ENCODE measurements at regions not wholly inside any gene's neighbourhood (a gene's known extent, or its start where the extent isn't known, plus 50 kb on each side); places are given as distances from the start of the nearest gene placed in this dataset.

GRCh38 chr15:29873947-29874411, 51.7 kb upstream of the TJP1 start:
- ChIA-PET POLR2A (interaction anchor here (0.6 kb wide), 1 partner anchor 17 kb away, joined by 3 read pairs; no protein-coding TSS in a partner anchor), CTCF (interaction anchor here (0.8 to 1.5 kb wide), 3 partner anchors 10 to 52 kb away, joined by 3 to 5 read pairs (median 3); no protein-coding TSS in a partner anchor)
- Histone ChIP-seq H2AFZ (ENCODE audit: low read depth) (peak overlapping the region; percentile 23; the same call in 1 of the 2 replicates), H3K36me3 (replicated peaks in 1 of 2; ENCODE audit: control insufficient read depth in 1 of 2, insufficient read depth in 2 of 2, low read length in 1 of 2) (no peaks in the 10 kb centered on the region), H3F3A (replicated peaks; ENCODE audit: insufficient read depth) (no peaks in the 10 kb centered on the region), H4K20me1 (ENCODE audit: insufficient read depth) (no peaks in the 10 kb centered on the region), H3K79me2 (ENCODE audit: insufficient read depth) (no peaks in the 10 kb centered on the region), H3K4me2 (no peak overlapping the region), H3K4me3 (ENCODE audit: low read depth in 2 of 2, low read length in 1 of 2) (no peak overlapping the region), H3K9me3 (no peaks in the 10 kb centered on the region), H3K27ac (ENCODE audit: low read depth in 2 of 2, low read length in 1 of 2) (no peak overlapping the region), H3K4me1 (ENCODE audit: control insufficient read depth in 1 of 2, insufficient read depth in 2 of 2, low read depth in 1 of 2, low read length in 1 of 2) (peaks cover 0 to 10% of the 10 kb centered on the region in 2 experiments; a peak in 2 of 4 replicates), H3K27me3 (ENCODE audit: insufficient read depth) (no peaks in the 10 kb centered on the region), H3K9me2 (no peaks in the 10 kb centered on the region), H3K9ac (no peak overlapping the region)
- no peak for TF ChIP-seq USF2 (IDR thresholded peaks at IDR 0.05; ENCODE audit: borderline replicate concordance, low read depth, low read length)
- no peak for TF ChIP-seq FOXJ3 (CRISPR knock-in tag; IDR thresholded peaks at IDR 0.05)
- TF ChIP-seq SIN3A (IDR thresholded peaks at IDR 0.05; ENCODE audit: borderline replicate concordance, low read depth, low read length) = no peak
- TF ChIP-seq TAF1 (IDR thresholded peaks at IDR 0.05; ENCODE audit: borderline replicate concordance, low read depth, low read length) = no peak
- TF ChIP-seq IRF3 (IDR thresholded peaks at IDR 0.05; ENCODE audit: low read depth, low read length) = no peak
- TF ChIP-seq TCF12 (IDR thresholded peaks at IDR 0.05) = no peak
- DNase-seq = no peak
- 76% methylated on average over 8 of the region's 9 CpGs for WGBS (ENCODE audit: low lambda C conversion rate)

- Histone ChIP-seq H3F3A (replicated peaks; ENCODE audit: insufficient read depth) (no peaks in the 10 kb centered on the region), H3K4me2 (no peak overlapping the region), H3K36me3 (replicated peaks in 1 of 2; ENCODE audit: control insufficient read depth in 1 of 2, insufficient read depth in 2 of 2, low read length in 1 of 2) (no peaks in the 10 kb centered on the region), H3K27me3 (ENCODE audit: insufficient read depth) (no peaks in the 10 kb centered on the region), H3K4me1 (ENCODE audit: control insufficient read depth in 1 of 2, insufficient read depth in 2 of 2, low read depth in 1 of 2, low read length in 1 of 2) (peaks cover 0 to 10% of the 10 kb centered on the region in 2 experiments; a peak in 2 of 4 replicates), H3K9me3 (no peaks in the 10 kb centered on the region), H4K20me1 (ENCODE audit: insufficient read depth) (no peaks in the 10 kb centered on the region), H2AFZ (ENCODE audit: low read depth) (0 out of 2 replicates have a peak overlapping the region, but pooled peaks have one; percentile 23), H3K4me3 (ENCODE audit: low read depth in 2 of 2, low read length in 1 of 2) (no peak overlapping the region), H3K27ac (ENCODE audit: low read depth in 2 of 2, low read length in 1 of 2) (no peak overlapping the region), H3K9me2 (no peaks in the 10 kb centered on the region), H3K9ac (no peak overlapping the region), H3K79me2 (ENCODE audit: insufficient read depth) (no peaks in the 10 kb centered on the region)
- no peak for DNase-seq
- POLR2A ChIA-PET = no interaction called here
- WGBS (ENCODE audit: low lambda C conversion rate) = 68% methylated on average over 3 of the region's 3 CpGs
- CTCF ChIA-PET = interaction anchor here (1.1 to 1.5 kb wide), 2 partner anchors 9 to 53 kb away, joined by 3 to 5 read pairs; no protein-coding TSS in a partner anchor
- TF ChIP-seq RFX5 (IDR thresholded peaks at IDR 0.05; ENCODE audit: low read length) (no peak), YY1 (IDR thresholded peaks at IDR 0.05; ENCODE audit: low read depth) (no peak), MXI1 (IDR thresholded peaks at IDR 0.05; ENCODE audit: low read depth, low read length) (no peak), CHD2 (IDR thresholded peaks at IDR 0.05; ENCODE audit: low read length, partially characterized antibody) (no peak), PBX3 (IDR thresholded peaks at IDR 0.05) (no peak), JUND (IDR thresholded peaks at IDR 0.05) (no peak), GATA2 (CRISPR knock-in tag; IDR thresholded peaks at IDR 0.05) (no peak), TCF12 (IDR thresholded peaks at IDR 0.05) (no peak), ELF1 (IDR thresholded peaks at IDR 0.05) (no peak), SMC3 (IDR thresholded peaks at IDR 0.05; ENCODE audit: low read depth, low read length) (no peak), EZH2phosphoT487 (IDR thresholded peaks at IDR 0.05; ENCODE audit: borderline replicate concordance, low read depth) (no peak), RAD21 (IDR thresholded peaks at IDR 0.05; ENCODE audit: low read length) (no peak), REST (IDR thresholded peaks at IDR 0.05; ENCODE audit: low read depth, low read length) (no peak), TEAD4 (IDR thresholded peaks at IDR 0.05; ENCODE audit: borderline replicate concordance, insufficient read depth) (no peak), MEF2A (IDR thresholded peaks at IDR 0.05; ENCODE audit: borderline replicate concordance, low read depth) (no peak), NRF1 (IDR thresholded peaks at IDR 0.05; ENCODE audit: low read depth, low read length) (no peak), IRF3 (IDR thresholded peaks at IDR 0.05; ENCODE audit: low read depth, low read length) (no peak)
Observed at GRCh38 chr15:29873264-29873663, 51.0 kb upstream of the TJP1 start.
